BE2C (cell line): ENCODE measurements at regions not wholly inside any gene's neighbourhood (a gene's known extent, or its start where the extent isn't known, plus 50 kb on each side); places are given as distances from the start of the nearest gene placed in this dataset.

ENCODE experiments used
- DNase-seq: peaks from one replicate; pipeline ENCODE4 v3.0.0-alpha.2; 2020
- H3K27me3 ChIP-seq: fragments of 250-450 bp; sonication (Bioruptor Pico); 2 replicates; pipeline ENCODE4 v1.5.1; 2020; ENCODE audit warnings: mild to moderate bottlenecking
- H3K36me3 ChIP-seq: fragments of 250-450 bp; sonication (Bioruptor Pico); 2 replicates; pipeline ENCODE4 v1.5.1; 2020; ENCODE audit warnings: mild to moderate bottlenecking
- H3K4me1 ChIP-seq: fragments of 250-450 bp; sonication (Bioruptor Pico); 2 replicates; pipeline ENCODE4 v1.5.1; 2020
- H3K4me3 ChIP-seq: 2 replicates; pipeline ENCODE4 v1.5.1; 2011; ENCODE audit warnings: low read depth, low read length
- H3K9me3 ChIP-seq: fragments of 250-450 bp; sonication (Bioruptor Pico); 2 replicates; pipeline ENCODE4 v1.5.1; 2020
- CTCF ChIP-seq: IDR thresholded peaks from 2 replicates; pipeline ENCODE4 v1.5.1; 2012; ENCODE audit warnings: mild to moderate bottlenecking, low read depth, low read length

- Histone ChIP-seq H3K4me1 (no peaks in the 10 kb centered on the region), H3K27me3 (no peaks in the 10 kb centered on the region), H3K9me3 (no peaks in the 10 kb centered on the region), H3K36me3 (no peaks in the 10 kb centered on the region), H3K4me3 (no peak overlapping the region)
- DNase-seq = no peak
- TF ChIP-seq CTCF = no peak
Measured at GRCh38 chr1:50322579-50322978, 100.7 kb downstream of the DMRTA2 start.

DNA sequence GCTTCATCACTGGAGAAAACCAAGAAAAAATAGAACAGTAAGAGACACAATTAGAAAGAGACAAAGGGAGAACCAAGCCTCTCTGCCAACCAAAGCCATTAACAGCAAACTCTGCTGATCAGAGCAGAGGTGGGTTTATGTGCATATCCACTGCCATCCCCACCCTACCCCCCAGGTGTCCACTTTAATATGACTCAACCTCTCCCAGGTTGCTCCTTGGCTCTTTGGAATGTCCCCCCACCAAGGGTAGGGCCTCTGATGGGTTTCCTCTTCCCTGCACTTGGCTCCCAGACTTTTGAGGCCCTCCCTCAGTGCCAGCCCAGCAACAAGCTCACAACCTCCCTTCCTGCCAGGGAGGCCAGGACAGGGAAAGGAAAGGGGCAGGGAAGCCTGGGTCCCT is 104.8 kb downstream of the DMRTA2 start:
- TF ChIP-seq CTCF = no peak
- DNase-seq = no peak
- no peak overlapping the region for H3K4me3 ChIP-seq
- no peaks in the 10 kb centered on the region for H3K9me3 ChIP-seq
- H3K27me3 ChIP-seq = no peaks in the 10 kb centered on the region
- H3K36me3 ChIP-seq = no peaks in the 10 kb centered on the region
- no peaks in the 10 kb centered on the region for H3K4me1 ChIP-seq

DNA sequence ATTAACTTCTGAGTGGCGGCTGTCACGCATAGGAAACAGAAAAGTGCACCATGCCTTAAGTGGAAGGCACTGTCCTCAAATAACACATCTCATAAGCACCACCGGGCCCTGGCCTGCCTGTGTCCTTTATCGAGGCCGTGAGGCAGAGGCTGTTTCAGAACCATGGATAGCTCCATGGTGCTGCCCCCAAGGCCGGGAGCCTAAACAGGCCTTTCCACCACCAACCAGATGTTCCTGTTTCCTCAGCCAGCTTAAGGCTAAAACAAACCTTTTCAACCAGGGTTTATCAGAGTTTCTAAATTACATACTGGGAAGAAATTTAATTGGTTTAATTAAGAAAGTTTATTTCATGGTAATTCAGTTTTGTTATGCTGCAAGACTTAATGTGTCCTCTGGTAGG is 114.4 kb downstream of the DMRTA2 start:
- peak; percentile 19 for DNase-seq
- Histone ChIP-seq H3K27me3 (no peaks in the 10 kb centered on the region), H3K4me3 (no peak overlapping the region), H3K36me3 (no peaks in the 10 kb centered on the region), H3K4me1 (peaks cover 21% of the 10 kb centered on the region), H3K9me3 (no peaks in the 10 kb centered on the region)
- TF ChIP-seq CTCF = no peak

- peaks cover 21% of the 10 kb centered on the region for H3K4me1 ChIP-seq
- no peaks in the 10 kb centered on the region for H3K36me3 ChIP-seq
- DNase-seq = peak; percentile 48
- no peak overlapping the region for H3K4me3 ChIP-seq
- no peaks in the 10 kb centered on the region for H3K27me3 ChIP-seq
- no peaks in the 10 kb centered on the region for H3K9me3 ChIP-seq
- TF ChIP-seq CTCF = no peak
Measured at GRCh38 chr1:50305808-50306207, 117.4 kb downstream of the DMRTA2 start.

- DNase-seq = peak; percentile 31
- Histone ChIP-seq H3K27me3 (no peaks in the 10 kb centered on the region), H3K4me1 (peaks cover 9% of the 10 kb centered on the region), H3K9me3 (no peaks in the 10 kb centered on the region), H3K36me3 (no peaks in the 10 kb centered on the region), H3K4me3 (no peak overlapping the region)
- no peak for TF ChIP-seq CTCF
Measured at GRCh38 chr1:50300297-50300696, 122.9 kb downstream of the DMRTA2 start.

GRCh38 chr1:50295566-50295965 is 127.7 kb downstream of the DMRTA2 start:
- DNase-seq = no peak
- Histone ChIP-seq H3K36me3 (no peaks in the 10 kb centered on the region), H3K27me3 (no peaks in the 10 kb centered on the region), H3K4me3 (no peak overlapping the region), H3K4me1 (peaks cover 5% of the 10 kb centered on the region), H3K9me3 (no peaks in the 10 kb centered on the region)
- TF ChIP-seq CTCF = no peak
